BJ (cell line): ENCODE measurements at regions not wholly inside any gene's neighbourhood (a gene's known extent, or its start where the extent isn't known, plus 50 kb on each side); places are given as distances from the start of the nearest gene placed in this dataset.

Experiments
- CTCF ChIA-PET: fragments of 350-600 bp; formaldehyde crosslinking; extraction: SDS; loops from one replicate; lab custom pipeline; 2021; ENCODE audit warnings: antibody characterized with exemption, inconsistent platforms; lab: Yijun Ruan, JAX
- POLR2A ChIA-PET: fragments of 300-600 bp; sonication (Branson Sonifier 250); formaldehyde crosslinking; extraction: SDS; loops from one replicate; lab custom pipeline; 2021; ENCODE audit warnings: antibody characterized with exemption; lab: Charles Lee
- DNase-seq: peaks from one replicate; pipeline ENCODE4 v3.0.0-alpha.2; 2011; ENCODE audit warnings: low read depth
- H3K27me3 ChIP-seq: 2 replicates; pipeline ENCODE4 v1.6.0; 2011; ENCODE audit warnings: low read length; ENCODE audit not compliant: control insufficient read depth, insufficient read depth
- H3K36me3 ChIP-seq: 2 replicates; pipeline ENCODE4 v1.5.1; 2011; ENCODE audit warnings: low read length; ENCODE audit not compliant: control insufficient read depth, insufficient read depth
- H3K4me3 ChIP-seq: 2 replicates; pipeline ENCODE4 v1.5.1; 2011; ENCODE audit warnings: low read depth, mild to moderate bottlenecking, control low read depth, low read length
- TF ChIP-seq, protein P1 (sequence below): IDR thresholded peaks from 2 replicates; pipeline ENCODE4 v1.5.1; 2011; ENCODE audit warnings: low read depth, mild to moderate bottlenecking, control low read depth, inconsistent platforms, low read length, moderate library complexity; ENCODE audit not compliant: insufficient read depth

DNA sequence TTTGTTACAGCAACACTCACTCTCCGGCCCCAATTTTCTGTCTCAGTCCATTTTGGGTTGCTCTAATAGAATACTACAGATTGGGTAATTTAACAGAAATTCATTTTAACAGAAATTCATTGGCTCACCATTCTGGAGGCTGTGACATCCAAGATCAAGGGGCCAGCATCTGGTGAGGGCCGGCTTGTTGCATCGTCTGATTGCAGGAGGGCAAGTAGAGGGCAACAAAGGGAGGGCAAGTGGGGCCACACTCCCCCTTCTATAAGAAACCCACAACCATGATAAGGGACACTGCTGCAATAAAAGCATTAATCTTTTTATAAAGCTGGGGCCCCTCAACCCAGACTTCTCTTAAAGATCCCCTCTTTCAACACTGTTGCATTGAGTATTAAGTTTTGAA lies 260.1 kb upstream of the TMPRSS15 start:
- TF ChIP-seq, protein P1, sequence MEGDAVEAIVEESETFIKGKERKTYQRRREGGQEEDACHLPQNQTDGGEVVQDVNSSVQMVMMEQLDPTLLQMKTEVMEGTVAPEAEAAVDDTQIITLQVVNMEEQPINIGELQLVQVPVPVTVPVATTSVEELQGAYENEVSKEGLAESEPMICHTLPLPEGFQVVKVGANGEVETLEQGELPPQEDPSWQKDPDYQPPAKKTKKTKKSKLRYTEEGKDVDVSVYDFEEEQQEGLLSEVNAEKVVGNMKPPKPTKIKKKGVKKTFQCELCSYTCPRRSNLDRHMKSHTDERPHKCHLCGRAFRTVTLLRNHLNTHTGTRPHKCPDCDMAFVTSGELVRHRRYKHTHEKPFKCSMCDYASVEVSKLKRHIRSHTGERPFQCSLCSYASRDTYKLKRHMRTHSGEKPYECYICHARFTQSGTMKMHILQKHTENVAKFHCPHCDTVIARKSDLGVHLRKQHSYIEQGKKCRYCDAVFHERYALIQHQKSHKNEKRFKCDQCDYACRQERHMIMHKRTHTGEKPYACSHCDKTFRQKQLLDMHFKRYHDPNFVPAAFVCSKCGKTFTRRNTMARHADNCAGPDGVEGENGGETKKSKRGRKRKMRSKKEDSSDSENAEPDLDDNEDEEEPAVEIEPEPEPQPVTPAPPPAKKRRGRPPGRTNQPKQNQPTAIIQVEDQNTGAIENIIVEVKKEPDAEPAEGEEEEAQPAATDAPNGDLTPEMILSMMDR, result no peak
- ChIA-PET CTCF (no interaction called here), POLR2A (no interaction called here)
- H3K27me3 ChIP-seq, result no peaks in the 10 kb centered on the region
- no peak for DNase-seq
- H3K4me3 ChIP-seq, result no peak overlapping the region
- H3K36me3 ChIP-seq, result no peaks in the 10 kb centered on the region

DNA sequence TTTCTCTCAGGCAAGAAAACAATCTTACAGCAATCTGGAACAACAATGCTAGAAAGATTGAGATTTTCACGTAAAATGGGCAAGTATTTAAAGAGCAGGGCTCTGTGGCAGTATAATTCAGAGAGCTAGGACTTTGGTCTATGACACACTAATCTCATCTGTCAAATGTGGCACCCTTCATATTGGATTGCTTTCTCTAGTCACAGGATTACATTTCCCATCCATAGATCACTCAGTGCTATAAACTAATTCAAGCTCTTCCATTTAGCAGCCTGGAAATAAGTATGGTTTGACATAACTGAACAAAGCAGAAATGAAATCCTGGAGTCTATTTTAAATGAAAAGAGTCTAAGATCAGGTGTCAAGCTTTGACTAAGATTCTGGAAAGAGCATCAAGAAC lies 263.1 kb upstream of the TMPRSS15 start:
- ChIA-PET POLR2A (no interaction called here), CTCF (no interaction called here)

DNA sequence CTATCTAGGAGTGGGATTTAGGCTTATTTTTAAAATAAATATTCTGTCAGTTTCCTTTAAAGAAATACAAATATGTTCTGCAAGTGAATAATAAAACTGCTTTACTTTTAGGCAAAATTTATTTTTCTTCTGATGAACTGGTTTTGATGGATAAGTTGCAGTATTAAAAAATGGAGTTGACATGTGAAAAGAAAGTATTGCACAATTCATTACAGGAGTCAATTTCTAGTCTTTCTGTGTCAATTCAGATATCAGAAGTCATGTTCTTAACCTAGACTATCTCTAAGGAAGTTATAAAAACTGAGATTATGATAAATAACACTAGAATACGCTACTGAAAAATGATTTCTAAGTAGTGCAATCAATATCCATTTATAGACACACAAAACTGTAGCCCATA lies 270.2 kb upstream of the TMPRSS15 start:
- Histone ChIP-seq H3K4me3 (no peak overlapping the region), H3K36me3 (no peaks in the 10 kb centered on the region), H3K27me3 (no peaks in the 10 kb centered on the region)
- POLR2A ChIA-PET, result no interaction called here
- no peak for DNase-seq
- TF ChIP-seq, protein P1, result no peak
- CTCF ChIA-PET, result no interaction called here

More for the DNA sequence above, 263.1 kb upstream of the TMPRSS15 start:
- H3K27me3 ChIP-seq, result no peaks in the 10 kb centered on the region
- TF ChIP-seq, protein P1, result no peak
- DNase-seq, result no peak
- no peak overlapping the region for H3K4me3 ChIP-seq
- no peaks in the 10 kb centered on the region for H3K36me3 ChIP-seq

DNA sequence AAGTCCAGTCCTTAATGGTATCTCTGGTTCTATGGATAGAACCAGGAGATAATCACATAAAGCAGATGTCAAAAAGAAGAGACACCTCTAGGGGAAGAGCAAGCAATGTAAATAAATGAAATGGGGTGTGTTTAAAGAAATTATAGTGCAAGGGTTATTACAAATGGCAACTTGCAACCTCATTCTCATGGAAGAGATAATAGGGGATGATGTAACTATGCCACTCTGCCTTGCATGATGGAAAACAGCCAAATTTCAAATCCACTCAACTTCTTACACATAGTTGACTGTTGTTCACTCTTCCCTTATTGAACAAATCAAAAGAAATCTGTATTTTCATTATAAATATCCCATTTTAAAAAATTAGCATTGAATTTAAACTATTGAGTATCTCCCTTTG lies 274.0 kb upstream of the TMPRSS15 start:
- TF ChIP-seq, protein P1, result no peak
- no peaks in the 10 kb centered on the region for H3K27me3 ChIP-seq
- ChIA-PET CTCF (no interaction called here), POLR2A (no interaction called here)
- H3K4me3 ChIP-seq, result no peak overlapping the region
- no peak for DNase-seq
- H3K36me3 ChIP-seq, result no peaks in the 10 kb centered on the region

DNA sequence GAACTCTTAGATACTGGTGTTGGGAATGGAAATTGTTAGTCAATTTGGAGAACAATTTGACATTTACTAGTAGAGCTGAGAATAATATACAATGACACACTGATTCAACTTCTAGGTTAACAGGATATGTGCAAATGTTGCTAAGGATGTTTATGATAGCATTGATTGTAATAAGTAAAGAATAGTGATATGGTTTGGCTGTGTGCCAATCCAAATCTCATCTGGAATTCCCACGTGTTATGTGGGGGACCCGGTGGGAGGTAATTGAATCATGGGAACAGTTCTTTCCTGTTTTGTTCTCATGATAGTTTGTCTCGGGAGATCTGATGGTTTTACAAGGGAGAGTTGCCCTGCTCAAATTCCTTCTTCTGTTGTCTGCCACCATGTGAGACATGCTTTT lies 302.4 kb upstream of the TMPRSS15 start:
- Histone ChIP-seq H3K27me3 (no peaks in the 10 kb centered on the region), H3K36me3 (no peaks in the 10 kb centered on the region), H3K4me3 (no peak overlapping the region)
- ChIA-PET POLR2A (no interaction called here), CTCF (no interaction called here)
- TF ChIP-seq, protein P1, result no peak
- DNase-seq, result no peak
